PC-9 (cell line): ENCODE measurements at regions not wholly inside any gene's neighbourhood (a gene's known extent, or its start where the extent isn't known, plus 50 kb on each side); places are given as distances from the start of the nearest gene placed in this dataset.
"Not testable (repeated sequence)": the region's sequence is repeated elsewhere in the genome, so short reads cannot be mapped to it uniquely, and the experiment has no call there.

Source experiments
- BruUV-seq: library from RNA; stranded (reverse); fragments of 400-500 nt; replicated peaks from 2 replicates; lab custom pipeline; 2021; lab: Mats Ljungman, UMichigan
- CTCF ChIA-PET: fragments of 300-600 bp; sonication (Branson Sonifier 250); formaldehyde crosslinking; loops from one replicate; lab custom pipeline; 2022; ENCODE audit warnings: antibody characterized with exemption; lab: Charles Lee
- POLR2A ChIA-PET: fragments of 300-600 bp; sonication (Branson Sonifier 250); formaldehyde crosslinking; loops from one replicate; lab custom pipeline; 2022; ENCODE audit warnings: antibody characterized with exemption; ENCODE audit not compliant: unreplicated experiment; lab: Charles Lee
- DNase-seq, 2 experiments: peaks; one replicate each; pipeline versions ENCODE4 v3.0.0 to v3.0.0-alpha.2; 2015 to 2022; ENCODE audit warnings: mixed read lengths in 1 of 2
- H2AFZ ChIP-seq: fragments of 200-600 bp; sonication (generic); 2 replicates; pipeline ENCODE4 v1.8.1; 2017; ENCODE audit warnings: antibody characterized with exemption
- H3F3A ChIP-seq: fragments of 200-600 bp; sonication (generic); 2 replicates; pipeline ENCODE4 v1.8.1; 2017; ENCODE audit warnings: antibody characterized with exemption, mild to moderate bottlenecking, low read depth; ENCODE audit not compliant: insufficient read depth
- H3K27ac ChIP-seq: fragments of 200-600 bp; sonication (generic); 2 replicates; pipeline ENCODE4 v1.6.1; 2016; ENCODE audit warnings: mixed run types
- H3K27me3 ChIP-seq: fragments of 200-600 bp; sonication (generic); 2 replicates; pipeline ENCODE4 v1.6.1; 2016; ENCODE audit warnings: low read depth, mixed run types; ENCODE audit not compliant: insufficient read depth
- H3K36me3 ChIP-seq: fragments of 200-600 bp; sonication (generic); 2 replicates; pipeline ENCODE4 v1.6.1; 2016; ENCODE audit warnings: low read depth, mixed run types
- H3K4me1 ChIP-seq: fragments of 200-600 bp; sonication (generic); replicated peaks from 2 replicates; pipeline ENCODE4 v1.6.1; 2016; ENCODE audit warnings: mixed run types; ENCODE audit not compliant: insufficient read depth
- H3K4me2 ChIP-seq: fragments of 200-600 bp; sonication (generic); 2 replicates; pipeline ENCODE4 v1.6.1; 2017; ENCODE audit warnings: mixed run types
- H3K4me3 ChIP-seq: fragments of 200-600 bp; sonication (generic); 2 replicates; pipeline ENCODE4 v1.6.1; 2016; ENCODE audit warnings: mixed run types
- H3K79me2 ChIP-seq: fragments of 200-600 bp; sonication (generic); 2 replicates; pipeline ENCODE4 v1.6.1; 2017; ENCODE audit warnings: low read depth, mixed run types
- H3K9me2 ChIP-seq: fragments of 200-600 bp; sonication (generic); 2 replicates; pipeline ENCODE4 v1.8.1; 2017; ENCODE audit warnings: mild to moderate bottlenecking; ENCODE audit not compliant: insufficient read depth
- H3K9me3 ChIP-seq: fragments of 200-600 bp; sonication (generic); 2 replicates; pipeline ENCODE4 v1.8.1; 2016; ENCODE audit warnings: low read depth; ENCODE audit not compliant: insufficient read depth
- H4K20me1 ChIP-seq: fragments of 200-600 bp; sonication (generic); 2 replicates; pipeline ENCODE4 v1.8.1; 2017; ENCODE audit not compliant: insufficient read depth
- intact Hi-C: fragments of 100-400 bp; cut with micrococcal nuclease; formaldehyde crosslinking; loops from one replicate; pipeline ENCODE4 v1.10.0; 2022; ENCODE audit not compliant: unreplicated experiment

DNA sequence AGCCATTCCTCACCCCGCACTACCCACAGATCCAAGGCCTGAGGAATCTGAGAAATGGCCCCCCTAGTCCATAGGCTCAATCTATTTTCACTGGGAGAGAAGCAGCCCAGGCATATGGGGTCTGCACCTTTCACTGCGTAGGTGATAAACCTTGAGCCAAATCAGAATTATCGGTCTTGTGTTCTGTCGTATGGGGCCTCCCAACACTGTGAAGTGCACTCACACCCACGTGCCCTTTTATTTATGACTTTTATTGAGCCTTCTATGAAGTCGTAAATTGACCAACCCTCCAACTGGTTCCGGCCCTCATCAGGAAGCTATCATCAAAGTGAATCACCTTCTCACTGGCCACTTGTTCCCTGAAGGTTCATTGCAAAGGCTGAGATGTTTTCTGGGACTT lies 259.3 kb downstream of the NPIPA7 start:
- intact Hi-C loops, H3K36me3 ChIP-seq, H2AFZ ChIP-seq, BruUV-seq, DNase-seq, H4K20me1 ChIP-seq, H3K4me2 ChIP-seq, H3K79me2 ChIP-seq, H3K4me1 ChIP-seq, H3K9me2 ChIP-seq, H3K4me3 ChIP-seq, H3K27ac ChIP-seq, H3K9me3 ChIP-seq, CTCF ChIA-PET, H3F3A ChIP-seq, POLR2A ChIA-PET: not testable (repeated sequence)
- peaks cover 31% of the 10 kb centered on the region; the same call in 1 of the 2 replicates for H3K27me3 ChIP-seq

GRCh38 chr16:16638714-16639113 lies 259.8 kb downstream of the NPIPA7 start:
- H3K79me2 ChIP-seq, H3K9me3 ChIP-seq, DNase-seq, H3K27ac ChIP-seq, H3K4me1 ChIP-seq, CTCF ChIA-PET, intact Hi-C loops, H2AFZ ChIP-seq, H3K36me3 ChIP-seq, POLR2A ChIA-PET, BruUV-seq, H4K20me1 ChIP-seq, H3K9me2 ChIP-seq, H3K4me2 ChIP-seq, H3K4me3 ChIP-seq, H3F3A ChIP-seq: not testable (repeated sequence)
- peaks cover 28% of the 10 kb centered on the region; the same call in 1 of the 2 replicates for H3K27me3 ChIP-seq

- H3K9me3 ChIP-seq, H2AFZ ChIP-seq, DNase-seq, H3K4me2 ChIP-seq, H4K20me1 ChIP-seq, POLR2A ChIA-PET, H3K27ac ChIP-seq, H3K9me2 ChIP-seq, CTCF ChIA-PET, H3K4me3 ChIP-seq, H3K79me2 ChIP-seq, H3K36me3 ChIP-seq, H3F3A ChIP-seq, H3K4me1 ChIP-seq, intact Hi-C loops, H3K27me3 ChIP-seq, BruUV-seq: not testable (repeated sequence)
These were observed 264.9 kb downstream of the NPIPA7 start for GRCh38 chr16:16643828-16644227.

GRCh38 chr16:16648002-16648401 lies 269.1 kb downstream of the NPIPA7 start:
- H4K20me1 ChIP-seq, DNase-seq, BruUV-seq, H3K36me3 ChIP-seq, H3K27me3 ChIP-seq, H3F3A ChIP-seq, H3K4me3 ChIP-seq, H3K79me2 ChIP-seq, H3K27ac ChIP-seq, H3K9me3 ChIP-seq, CTCF ChIA-PET, intact Hi-C loops, H3K4me2 ChIP-seq, H2AFZ ChIP-seq, POLR2A ChIA-PET, H3K9me2 ChIP-seq, H3K4me1 ChIP-seq: not testable (repeated sequence)

DNA sequence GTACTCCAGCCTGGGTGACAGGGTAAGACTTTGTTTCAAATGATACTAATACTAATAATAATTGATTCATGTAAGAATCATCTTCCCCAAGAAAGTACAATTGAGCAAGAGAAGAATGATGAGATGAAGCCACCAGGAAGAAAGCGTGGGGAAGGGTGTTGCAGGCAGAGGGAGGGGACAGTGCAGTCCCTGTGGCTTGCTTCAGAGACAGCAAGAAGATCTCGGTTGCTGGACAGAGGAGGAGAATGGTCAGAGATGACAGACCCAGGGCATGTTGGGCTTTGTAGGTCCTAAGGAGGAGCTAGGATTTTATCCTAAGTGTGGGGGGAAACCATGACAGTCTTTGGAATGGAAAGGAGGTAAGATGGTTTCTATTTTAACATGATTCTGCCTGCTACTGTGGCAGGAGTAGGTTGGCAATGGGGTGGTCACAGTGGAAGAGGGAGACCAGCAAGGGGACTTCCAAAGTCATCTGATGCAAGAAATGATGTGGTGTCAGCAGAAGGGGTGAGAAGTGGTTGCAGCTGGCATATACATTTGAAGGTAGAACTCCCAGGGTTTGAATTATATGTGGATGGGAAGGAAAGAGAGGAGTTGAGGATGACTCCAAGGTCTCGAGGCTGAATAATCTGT lies 293.4 kb downstream of the NPIPA7 start:
- BruUV-seq, H3K36me3 ChIP-seq, DNase-seq, H3K27ac ChIP-seq, H3K27me3 ChIP-seq, H3K4me3 ChIP-seq, H3K4me1 ChIP-seq, H3K9me2 ChIP-seq, POLR2A ChIA-PET, H2AFZ ChIP-seq, intact Hi-C loops, H3F3A ChIP-seq, H3K79me2 ChIP-seq, CTCF ChIA-PET, H3K9me3 ChIP-seq, H4K20me1 ChIP-seq, H3K4me2 ChIP-seq: not testable (repeated sequence)

DNA sequence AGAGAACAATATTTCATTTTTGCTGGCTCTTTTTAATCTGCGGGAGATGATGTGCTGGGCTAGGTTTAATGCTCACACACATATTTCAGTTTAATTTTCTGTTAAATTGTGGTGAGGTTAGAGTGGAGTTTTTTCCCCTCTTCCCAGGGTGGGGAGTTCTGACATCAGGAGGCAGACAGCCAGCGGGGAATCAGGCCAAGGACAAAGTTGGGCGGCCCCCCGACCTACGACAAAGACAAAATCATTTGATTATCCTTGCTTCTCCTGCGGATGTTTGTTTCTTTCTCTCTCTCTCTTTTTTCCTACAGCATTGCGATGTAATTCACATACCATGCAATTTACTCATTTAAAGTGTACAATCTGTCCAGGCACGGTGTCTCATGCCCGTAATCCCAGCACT lies 295.9 kb downstream of the NPIPA7 start:
- intact Hi-C loops, BruUV-seq, H2AFZ ChIP-seq, CTCF ChIA-PET, H3K4me1 ChIP-seq, POLR2A ChIA-PET, DNase-seq, H3K36me3 ChIP-seq, H3F3A ChIP-seq, H4K20me1 ChIP-seq, H3K4me2 ChIP-seq, H3K79me2 ChIP-seq, H3K9me3 ChIP-seq, H3K27ac ChIP-seq, H3K27me3 ChIP-seq, H3K9me2 ChIP-seq, H3K4me3 ChIP-seq: not testable (repeated sequence)

GRCh38 chr16:16721849-16722248 lies 342.9 kb downstream of the NPIPA7 start:
- DNase-seq, H3K9me3 ChIP-seq, H3F3A ChIP-seq, H3K27me3 ChIP-seq, BruUV-seq, H4K20me1 ChIP-seq, CTCF ChIA-PET, H3K9me2 ChIP-seq, intact Hi-C loops, POLR2A ChIA-PET, H3K4me1 ChIP-seq, H3K27ac ChIP-seq, H3K4me3 ChIP-seq, H3K79me2 ChIP-seq, H3K4me2 ChIP-seq, H2AFZ ChIP-seq, H3K36me3 ChIP-seq: not testable (repeated sequence)
